Ishikawa (cell line): ENCODE measurements at regions not wholly inside any gene's neighbourhood (a gene's known extent, or its start where the extent isn't known, plus 50 kb on each side); places are given as distances from the start of the nearest gene placed in this dataset.

Experiments used
- CEBPB ChIP-seq: IDR thresholded peaks from 2 replicates; pipeline ENCODE4 v1.6.1; 2012
- CREB1 ChIP-seq: IDR thresholded peaks from 2 replicates; pipeline ENCODE4 v1.6.1; 2012; ENCODE audit warnings: low read depth
- EGR1 ChIP-seq: IDR thresholded peaks from 2 replicates; pipeline ENCODE4 v1.6.1; 2012
- EP300 ChIP-seq: IDR thresholded peaks from 2 replicates; pipeline ENCODE4 v1.6.1; 2012; ENCODE audit warnings: borderline replicate concordance
- FOXM1 ChIP-seq: IDR thresholded peaks from 2 replicates; pipeline ENCODE4 v1.6.1; 2012; ENCODE audit warnings: low read depth, borderline replicate concordance
- MAX ChIP-seq: IDR thresholded peaks from 2 replicates; pipeline ENCODE4 v1.6.1; 2012
- NFIC ChIP-seq: IDR thresholded peaks from 2 replicates; pipeline ENCODE4 v1.6.1; 2012
- RAD21 ChIP-seq: IDR thresholded peaks from 2 replicates; pipeline ENCODE4 v1.6.1; 2012; ENCODE audit warnings: low read depth
- TAF1 ChIP-seq: IDR thresholded peaks from 2 replicates; pipeline ENCODE4 v1.6.1; 2012; ENCODE audit warnings: low read depth, mild to moderate bottlenecking
- TCF12 ChIP-seq: IDR thresholded peaks from 2 replicates; pipeline ENCODE4 v1.6.1; 2012; ENCODE audit warnings: low read depth
- TEAD4 ChIP-seq: IDR thresholded peaks from 2 replicates; pipeline ENCODE4 v1.6.1; 2012
- USF1 ChIP-seq: IDR thresholded peaks from 2 replicates; pipeline ENCODE4 v1.6.1; 2012
- YY1 ChIP-seq: IDR thresholded peaks from 2 replicates; pipeline ENCODE4 v1.6.1; 2012; ENCODE audit warnings: low read depth
- ZBTB7A ChIP-seq: IDR thresholded peaks from 2 replicates; pipeline ENCODE4 v1.6.1; 2012; ENCODE audit warnings: low read depth
- TF ChIP-seq, protein P1 (sequence below): IDR thresholded peaks from 2 replicates; pipeline ENCODE4 v1.6.1; 2012; ENCODE audit warnings: low read depth, mild to moderate bottlenecking

- no peak for TF ChIP-seq ZBTB7A
- TF ChIP-seq, protein P1, sequence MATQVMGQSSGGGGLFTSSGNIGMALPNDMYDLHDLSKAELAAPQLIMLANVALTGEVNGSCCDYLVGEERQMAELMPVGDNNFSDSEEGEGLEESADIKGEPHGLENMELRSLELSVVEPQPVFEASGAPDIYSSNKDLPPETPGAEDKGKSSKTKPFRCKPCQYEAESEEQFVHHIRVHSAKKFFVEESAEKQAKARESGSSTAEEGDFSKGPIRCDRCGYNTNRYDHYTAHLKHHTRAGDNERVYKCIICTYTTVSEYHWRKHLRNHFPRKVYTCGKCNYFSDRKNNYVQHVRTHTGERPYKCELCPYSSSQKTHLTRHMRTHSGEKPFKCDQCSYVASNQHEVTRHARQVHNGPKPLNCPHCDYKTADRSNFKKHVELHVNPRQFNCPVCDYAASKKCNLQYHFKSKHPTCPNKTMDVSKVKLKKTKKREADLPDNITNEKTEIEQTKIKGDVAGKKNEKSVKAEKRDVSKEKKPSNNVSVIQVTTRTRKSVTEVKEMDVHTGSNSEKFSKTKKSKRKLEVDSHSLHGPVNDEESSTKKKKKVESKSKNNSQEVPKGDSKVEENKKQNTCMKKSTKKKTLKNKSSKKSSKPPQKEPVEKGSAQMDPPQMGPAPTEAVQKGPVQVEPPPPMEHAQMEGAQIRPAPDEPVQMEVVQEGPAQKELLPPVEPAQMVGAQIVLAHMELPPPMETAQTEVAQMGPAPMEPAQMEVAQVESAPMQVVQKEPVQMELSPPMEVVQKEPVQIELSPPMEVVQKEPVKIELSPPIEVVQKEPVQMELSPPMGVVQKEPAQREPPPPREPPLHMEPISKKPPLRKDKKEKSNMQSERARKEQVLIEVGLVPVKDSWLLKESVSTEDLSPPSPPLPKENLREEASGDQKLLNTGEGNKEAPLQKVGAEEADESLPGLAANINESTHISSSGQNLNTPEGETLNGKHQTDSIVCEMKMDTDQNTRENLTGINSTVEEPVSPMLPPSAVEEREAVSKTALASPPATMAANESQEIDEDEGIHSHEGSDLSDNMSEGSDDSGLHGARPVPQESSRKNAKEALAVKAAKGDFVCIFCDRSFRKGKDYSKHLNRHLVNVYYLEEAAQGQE: no peak
Measured at GRCh38 chr2:37477921-37478320, 133.5 kb downstream of the QPCT start.

GRCh38 chr2:37481244-37481643 is 136.8 kb downstream of the QPCT start:
- TF ChIP-seq TAF1 (no peak), MAX (no peak), NFIC (no peak), FOXM1 (no peak), CEBPB (no peak), RAD21 (no peak), EGR1 (no peak), YY1 (no peak), TEAD4 (no peak), TCF12 (no peak), USF1 (no peak), ZBTB7A (no peak), EP300 (no peak), CREB1 (no peak)
- TF ChIP-seq, protein P1: no peak

- TF ChIP-seq RAD21 (no peak), TAF1 (no peak), USF1 (no peak), EGR1 (no peak)
Measured at GRCh38 chr2:37489041-37489456, 144.6 kb downstream of the QPCT start.

GRCh38 chr2:37489536-37489935 is 145.1 kb downstream of the QPCT start:
- TF ChIP-seq CEBPB (no peak), USF1 (no peak), TCF12 (no peak)

DNA sequence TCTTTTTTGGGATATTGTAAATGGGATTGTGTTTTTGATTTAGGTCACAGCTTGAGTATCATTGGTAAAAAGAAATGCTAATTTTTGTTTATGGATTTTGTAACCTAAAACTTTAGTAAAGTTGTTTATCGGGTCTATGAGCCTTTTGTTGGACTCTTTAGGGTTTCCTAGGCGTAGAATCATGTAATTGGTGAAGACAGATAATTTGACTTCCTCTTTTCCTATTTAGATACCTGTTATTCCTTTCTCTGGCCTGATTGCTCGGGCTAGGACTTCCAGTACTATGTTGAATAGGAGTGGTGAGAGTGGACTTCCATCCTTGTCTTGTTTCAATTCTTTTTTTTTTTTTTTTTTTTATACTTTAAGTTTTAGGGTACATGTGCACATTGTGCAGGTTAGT is 149.0 kb downstream of the QPCT start:
- TF ChIP-seq, protein P1: no peak
- TF ChIP-seq EP300 (no peak), RAD21 (no peak), TEAD4 (no peak), YY1 (no peak), MAX (no peak), CEBPB (no peak), FOXM1 (no peak), EGR1 (no peak), ZBTB7A (no peak), TCF12 (no peak)
